ENCODE measurements at regions not wholly inside any gene's neighbourhood (a gene's known extent, or its start where the extent isn't known, plus 50 kb on each side); places are given as distances from the start of the nearest gene placed in this dataset.

GRCh38 chr13:85278851-85279250 lies 520.4 kb downstream of the SLITRK6 start:
- Histone ChIP-seq H3K27me3 (replicated peaks in 1 of 2; ENCODE audit: control insufficient read depth in 2 of 2, insufficient read depth in 2 of 2, low read length in 1 of 2) (no peaks in the 10 kb centered on the region), H3K79me2 (ENCODE audit: control insufficient read depth, insufficient read depth, low read length) (no peaks in the 10 kb centered on the region), H3K9me3 (replicated peaks; ENCODE audit: control insufficient read depth, insufficient read depth, low read length) (no peaks in the 10 kb centered on the region), H4K20me1 (ENCODE audit: control insufficient read depth, insufficient read depth) (no peaks in the 10 kb centered on the region), H3K4me3 (no peak overlapping the region), H2AFZ (ENCODE audit: control insufficient read depth, low read depth, low read length) (no peak overlapping the region), H3K4me2 (ENCODE audit: control insufficient read depth, insufficient read depth) (no peak overlapping the region), H3K4me1 (ENCODE audit: control insufficient read depth, insufficient read depth, low read length) (no peaks in the 10 kb centered on the region), H3K36me3 (ENCODE audit: control insufficient read depth in 2 of 2, insufficient read depth in 2 of 2, low read length in 1 of 2) (no peaks in the 10 kb centered on the region), H3K27ac (ENCODE audit: control insufficient read depth, insufficient read depth) (no peak overlapping the region), H3K9ac (ENCODE audit: control insufficient read depth, insufficient read depth, low read length) (no peak overlapping the region)
- BruUV-seq (replicated peaks), result no TSS peak
- FAIRE-seq (no peak), ATAC-seq (no peak), DNase-seq (ENCODE audit: low read depth, low spot score) (no peak)
- in situ Hi-C loops (cut with MboI), result no loop called here
- SMC1A ChIA-PET (ENCODE audit: uncharacterized antibody, unreplicated experiment), result interaction anchor here (0.7 kb wide), 1 partner anchor 52 kb away, joined by 3 read pairs; no protein-coding TSS in a partner anchor
- no peak for TF ChIP-seq BMI1 (IDR thresholded peaks at IDR 0.05; ENCODE audit: borderline replicate concordance)
- RAD21 ChIA-PET (ENCODE audit: unreplicated experiment), result no interaction called here
- CTCF ChIA-PET, result interaction anchor here (0.7 kb wide), 1 partner anchor 266 kb away, joined by 3 read pairs; no protein-coding TSS in a partner anchor
- WGBS (ENCODE audit: insufficient coverage, insufficient replicate concordance, low lambda C conversion rate, missing lambda C conversion rate), result 0% methylated on average over 2 of the region's 2 CpGs
- intact Hi-C loops (cut with micrococcal nuclease; ENCODE audit: unreplicated experiment), result no loop called here
- POLR2A ChIA-PET, result no interaction called here

- SMC1A ChIA-PET (ENCODE audit: uncharacterized antibody, unreplicated experiment), result no interaction called here
- Histone ChIP-seq H3K27ac (ENCODE audit: control insufficient read depth, insufficient read depth) (no peak overlapping the region), H3K79me2 (ENCODE audit: control insufficient read depth, insufficient read depth, low read length) (no peaks in the 10 kb centered on the region), H3K4me2 (ENCODE audit: control insufficient read depth, insufficient read depth) (no peak overlapping the region), H2AFZ (ENCODE audit: control insufficient read depth, low read depth, low read length) (no peak overlapping the region), H4K20me1 (ENCODE audit: control insufficient read depth, insufficient read depth) (no peaks in the 10 kb centered on the region), H3K36me3 (ENCODE audit: control insufficient read depth in 2 of 2, insufficient read depth in 2 of 2, low read length in 1 of 2) (no peaks in the 10 kb centered on the region), H3K4me3 (no peak overlapping the region), H3K9ac (ENCODE audit: control insufficient read depth, insufficient read depth, low read length) (no peak overlapping the region), H3K9me3 (replicated peaks; ENCODE audit: control insufficient read depth, insufficient read depth, low read length) (no peaks in the 10 kb centered on the region), H3K4me1 (ENCODE audit: control insufficient read depth, insufficient read depth, low read length) (no peaks in the 10 kb centered on the region), H3K27me3 (replicated peaks in 1 of 2; ENCODE audit: control insufficient read depth in 2 of 2, insufficient read depth in 2 of 2, low read length in 1 of 2) (no peaks in the 10 kb centered on the region)
- 0% methylated on average over 1 of the region's 1 CpG for WGBS (ENCODE audit: insufficient coverage, insufficient replicate concordance, low lambda C conversion rate, missing lambda C conversion rate)
- DNase-seq (ENCODE audit: low read depth, low spot score), result no peak
- no TSS peak for BruUV-seq (replicated peaks)
- POLR2A ChIA-PET, result no interaction called here
- CTCF ChIA-PET, result no interaction called here
- RAD21 ChIA-PET (ENCODE audit: unreplicated experiment), result no interaction called here
- no peak for ATAC-seq
- in situ Hi-C loops (cut with MboI) (no loop called here), intact Hi-C loops (cut with micrococcal nuclease; ENCODE audit: unreplicated experiment) (no loop called here)
- FAIRE-seq, result no peak
- no peak for TF ChIP-seq EZH2 (IDR thresholded peaks at IDR 0.05; ENCODE audit: borderline replicate concordance, control insufficient read depth, low read depth, low read length)
- TF ChIP-seq MEF2A (IDR thresholded peaks at IDR 0.05; ENCODE audit: insufficient read depth, low read depth, low read length), result no peak
- no peak for TF ChIP-seq SIX5 (IDR thresholded peaks at IDR 0.05; ENCODE audit: low read depth, low read length, severe bottlenecking)
- no peak for TF ChIP-seq SREBF1 (IDR thresholded peaks at IDR 0.05; ENCODE audit: low read length)
- TF ChIP-seq SRF (IDR thresholded peaks at IDR 0.05; ENCODE audit: low read depth in 2 of 2, low read length in 2 of 2), result no peak
- TF ChIP-seq SP1 (IDR thresholded peaks at IDR 0.05; ENCODE audit: low read depth, low read length), result no peak
- TF ChIP-seq PRDM15 (CRISPR knock-in tag; IDR thresholded peaks at IDR 0.05), result no peak
- no peak for TF ChIP-seq MTA3 (IDR thresholded peaks at IDR 0.05; ENCODE audit: borderline replicate concordance, low read length)
- TF ChIP-seq ZBTB4 (CRISPR knock-in tag; IDR thresholded peaks at IDR 0.05), result no peak
- no peak for TF ChIP-seq NFYA (IDR thresholded peaks at IDR 0.05; ENCODE audit: borderline replicate concordance, low read depth, low read length)
- TF ChIP-seq RAD21 (IDR thresholded peaks at IDR 0.05; ENCODE audit: insufficient read depth, low read depth, low read length), result no peak
Observed at GRCh38 chr13:85277748-85278147, 521.5 kb downstream of the SLITRK6 start.
